GM10248 (cell line): ENCODE measurements at regions not wholly inside any gene's neighbourhood (a gene's known extent, or its start where the extent isn't known, plus 50 kb on each side); places are given as distances from the start of the nearest gene placed in this dataset.

Experiments
- CTCF ChIA-PET: fragments of 300-600 bp; sonication (Branson Sonifier 250); formaldehyde crosslinking; extraction: SDS; loops from one replicate; lab custom pipeline; 2021; ENCODE audit warnings: antibody characterized with exemption; lab: Yijun Ruan, JAX
- POLR2A ChIA-PET: fragments of 350-650 bp; sonication (Branson Sonifier 250); formaldehyde crosslinking; extraction: SDS; loops from one replicate; lab custom pipeline; 2020; ENCODE audit warnings: antibody characterized with exemption; lab: Yijun Ruan, JAX
- DNase-seq: peaks from one replicate; pipeline ENCODE4 v3.0.0; 2012; ENCODE audit errors: extremely low spot score
- CTCF ChIP-seq: IDR thresholded peaks from 2 replicates; pipeline ENCODE4 v1.5.1; 2012; ENCODE audit warnings: mild to moderate bottlenecking, low read depth; ENCODE audit errors: extremely low read depth, missing control alignments, control extremely low read depth

- no peak for DNase-seq
- ChIA-PET POLR2A (no interaction called here), CTCF (interaction anchor here (1.2 to 4.1 kb wide), 2 partner anchors 15 to 110 kb away, joined by 4 to 18 read pairs; no protein-coding TSS in a partner anchor)
- TF ChIP-seq CTCF = no peak
Observed at GRCh38 chrX:10104958-10105658, 51.7 kb upstream of the CLCN4 start.

GRCh38 chrX:10106806-10107205, 50.0 kb upstream of the CLCN4 start:
- POLR2A ChIA-PET = no interaction called here
- no peak for DNase-seq
- CTCF ChIA-PET = interaction anchor here (1.2 to 2.8 kb wide), 4 partner anchors 12 to 110 kb away, joined by 3 to 9 read pairs (median 4); no protein-coding TSS in a partner anchor
- no peak for TF ChIP-seq CTCF
